ENCODE measurements at regions not wholly inside any gene's neighbourhood (a gene's known extent, or its start where the extent isn't known, plus 50 kb on each side); places are given as distances from the start of the nearest gene placed in this dataset.

DNA sequence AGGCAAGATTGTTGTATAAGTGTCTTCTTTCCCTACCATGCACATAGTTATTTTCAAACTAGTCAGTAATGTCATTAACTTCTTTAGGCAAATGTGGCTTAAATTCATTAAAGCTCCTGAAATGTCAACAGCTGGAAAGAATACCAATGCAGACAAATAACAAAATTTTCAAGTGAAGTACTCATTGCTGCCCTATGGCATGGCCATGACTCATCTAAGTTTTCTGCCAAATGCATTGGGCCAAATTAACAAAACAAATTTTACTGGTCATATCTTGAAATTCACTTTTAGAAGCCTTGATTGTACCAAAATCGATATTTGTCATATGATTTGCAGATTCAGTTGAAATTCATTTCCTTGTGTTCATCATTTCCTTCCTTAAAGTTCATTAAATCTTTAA is 915.9 kb downstream of the SLC6A15 start:
- no peak for TF ChIP-seq CTCF (IDR thresholded peaks at IDR 0.05)
- no peak for TF ChIP-seq POLR2A (IDR thresholded peaks at IDR 0.05; ENCODE audit: low read length)
- TF ChIP-seq, protein P1, sequence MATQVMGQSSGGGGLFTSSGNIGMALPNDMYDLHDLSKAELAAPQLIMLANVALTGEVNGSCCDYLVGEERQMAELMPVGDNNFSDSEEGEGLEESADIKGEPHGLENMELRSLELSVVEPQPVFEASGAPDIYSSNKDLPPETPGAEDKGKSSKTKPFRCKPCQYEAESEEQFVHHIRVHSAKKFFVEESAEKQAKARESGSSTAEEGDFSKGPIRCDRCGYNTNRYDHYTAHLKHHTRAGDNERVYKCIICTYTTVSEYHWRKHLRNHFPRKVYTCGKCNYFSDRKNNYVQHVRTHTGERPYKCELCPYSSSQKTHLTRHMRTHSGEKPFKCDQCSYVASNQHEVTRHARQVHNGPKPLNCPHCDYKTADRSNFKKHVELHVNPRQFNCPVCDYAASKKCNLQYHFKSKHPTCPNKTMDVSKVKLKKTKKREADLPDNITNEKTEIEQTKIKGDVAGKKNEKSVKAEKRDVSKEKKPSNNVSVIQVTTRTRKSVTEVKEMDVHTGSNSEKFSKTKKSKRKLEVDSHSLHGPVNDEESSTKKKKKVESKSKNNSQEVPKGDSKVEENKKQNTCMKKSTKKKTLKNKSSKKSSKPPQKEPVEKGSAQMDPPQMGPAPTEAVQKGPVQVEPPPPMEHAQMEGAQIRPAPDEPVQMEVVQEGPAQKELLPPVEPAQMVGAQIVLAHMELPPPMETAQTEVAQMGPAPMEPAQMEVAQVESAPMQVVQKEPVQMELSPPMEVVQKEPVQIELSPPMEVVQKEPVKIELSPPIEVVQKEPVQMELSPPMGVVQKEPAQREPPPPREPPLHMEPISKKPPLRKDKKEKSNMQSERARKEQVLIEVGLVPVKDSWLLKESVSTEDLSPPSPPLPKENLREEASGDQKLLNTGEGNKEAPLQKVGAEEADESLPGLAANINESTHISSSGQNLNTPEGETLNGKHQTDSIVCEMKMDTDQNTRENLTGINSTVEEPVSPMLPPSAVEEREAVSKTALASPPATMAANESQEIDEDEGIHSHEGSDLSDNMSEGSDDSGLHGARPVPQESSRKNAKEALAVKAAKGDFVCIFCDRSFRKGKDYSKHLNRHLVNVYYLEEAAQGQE (IDR thresholded peaks at IDR 0.05), result no peak
- no peak for TF ChIP-seq CEBPB (IDR thresholded peaks at IDR 0.05)
- TF ChIP-seq MAFK (IDR thresholded peaks at IDR 0.05; ENCODE audit: partially characterized antibody), result no peak
- no peak for TF ChIP-seq RAD21 (conservative IDR thresholded peaks at IDR 0.05 in 1 of 2, IDR thresholded peaks at IDR 0.05 in 1 of 2)
- no peak for TF ChIP-seq HOXB13 (CRISPR knock-in tag; IDR thresholded peaks at IDR 0.05; ENCODE audit: low read depth)
- no peak for TF ChIP-seq JUNB (IDR thresholded peaks at IDR 0.05)
- no peak for TF ChIP-seq FOSL2 (IDR thresholded peaks at IDR 0.05)
- TF ChIP-seq FOSL2 (CRISPR knock-in tag; IDR thresholded peaks at IDR 0.05), result no peak
- TF ChIP-seq MAX (IDR thresholded peaks at IDR 0.05), result no peak
- TF ChIP-seq JUN (IDR thresholded peaks at IDR 0.05), result no peak
- no peak for TF ChIP-seq MYC (IDR thresholded peaks at IDR 0.05; ENCODE audit: borderline replicate concordance, low read length)

Measured in A549 (cell line).